HG03342 (cell line): ENCODE measurements at regions not wholly inside any gene's neighbourhood (a gene's known extent, or its start where the extent isn't known, plus 50 kb on each side); places are given as distances from the start of the nearest gene placed in this dataset.

Experiments
- ATAC-seq: cut with Tn5 transposase; IDR thresholded peaks from one replicate; pipeline ENCODE4 v1.9.1; 2021; ENCODE audit warnings: mild to moderate bottlenecking, moderate library complexity; ENCODE audit not compliant: unreplicated experiment

DNA sequence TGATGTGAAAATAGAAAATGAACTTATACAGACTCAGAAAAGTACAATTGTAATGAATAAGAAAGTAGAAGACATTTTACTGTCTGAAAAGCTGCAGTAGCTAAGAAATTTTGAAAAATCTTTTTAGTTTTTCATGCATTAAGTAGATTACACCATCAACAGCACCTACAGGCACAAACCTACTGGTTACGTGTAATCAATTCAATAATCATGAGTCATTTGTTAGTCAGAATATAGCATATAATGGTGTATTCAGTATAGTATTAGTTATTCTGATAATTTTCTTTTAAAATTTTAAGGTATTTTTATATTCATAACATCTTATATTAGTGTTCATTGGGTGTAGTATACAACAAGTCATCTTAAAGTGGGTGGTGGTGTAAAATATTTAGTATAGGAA is 550.5 kb upstream of the GBE1 start:
- ATAC-seq, result no peak

DNA sequence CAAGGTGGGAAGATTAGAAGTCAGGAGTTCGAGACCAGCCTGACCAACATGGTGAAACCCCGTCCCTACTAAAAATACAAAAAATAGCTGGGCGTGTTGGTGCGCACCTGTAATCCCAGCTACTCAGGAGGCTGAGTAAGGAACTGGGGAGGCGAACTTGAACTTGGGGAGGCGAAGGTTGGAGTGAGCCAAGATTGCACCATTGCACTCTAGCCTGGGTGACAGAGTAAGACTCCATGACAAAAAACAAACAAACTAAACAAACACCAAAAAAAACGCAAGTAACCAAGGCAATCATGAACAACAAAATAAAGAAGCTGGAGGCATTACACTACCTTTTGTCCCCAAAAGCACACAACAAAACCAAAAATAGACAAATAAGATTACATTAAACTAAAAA is 547.3 kb upstream of the GBE1 start:
- no peak for ATAC-seq

DNA sequence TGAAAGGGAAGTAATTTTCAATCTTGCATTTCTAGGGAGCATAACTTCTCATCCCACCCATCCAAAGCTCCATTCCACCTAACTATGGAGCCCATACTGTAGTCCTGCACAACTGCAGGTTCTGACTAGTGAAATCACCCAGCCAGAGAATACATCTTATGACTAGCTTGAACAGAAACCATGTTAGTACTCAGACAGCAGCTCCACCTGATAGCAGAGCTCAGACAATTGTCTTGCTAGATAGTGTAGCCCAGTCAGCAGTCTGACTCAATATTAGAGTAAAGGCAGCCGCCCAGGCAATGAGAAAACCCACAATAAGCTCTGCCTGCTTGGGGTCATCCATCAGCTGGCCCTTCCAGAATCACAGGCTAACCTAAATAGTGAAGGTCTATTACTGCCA is 544.7 kb upstream of the GBE1 start:
- ATAC-seq, result no peak

DNA sequence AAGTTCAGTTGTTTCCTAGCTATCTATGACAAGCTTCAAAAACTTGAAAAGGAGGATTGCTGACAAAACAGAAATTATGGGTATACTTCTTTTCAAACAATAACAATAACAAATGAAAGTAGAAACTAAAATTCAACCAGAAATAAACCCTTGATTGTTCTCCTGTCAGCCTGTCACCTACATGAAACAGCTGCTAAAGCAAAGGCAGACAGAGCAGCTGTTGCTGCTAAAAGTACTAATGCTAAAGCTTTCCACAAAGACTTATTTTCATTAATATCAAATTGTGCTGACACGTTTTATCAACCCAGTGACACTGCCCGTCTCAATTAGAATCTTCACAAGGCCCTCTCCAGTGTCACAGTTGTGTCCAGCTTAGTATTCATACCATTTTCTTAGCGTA is 533.2 kb upstream of the GBE1 start:
- ATAC-seq, result peak; percentile 39

DNA sequence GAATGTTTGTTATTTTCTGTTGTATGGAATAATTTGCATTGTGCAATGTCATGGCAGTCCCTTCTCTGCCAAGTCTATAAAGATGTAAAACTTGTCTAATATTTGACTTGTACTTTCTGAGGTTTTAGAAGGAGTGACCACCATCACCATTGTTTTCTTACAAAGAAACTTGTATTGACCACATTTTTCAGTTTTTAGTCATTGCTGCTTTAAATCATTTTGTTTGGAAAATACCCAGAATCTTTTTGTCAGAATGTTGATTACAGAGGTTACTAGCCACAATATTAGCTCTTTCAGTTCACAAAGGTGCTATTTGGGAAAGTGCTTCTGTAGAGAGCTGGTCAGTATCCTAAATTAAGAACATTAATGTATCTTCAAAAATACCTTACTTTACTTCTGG is 532.4 kb upstream of the GBE1 start:
- peak; percentile 90 for ATAC-seq

DNA sequence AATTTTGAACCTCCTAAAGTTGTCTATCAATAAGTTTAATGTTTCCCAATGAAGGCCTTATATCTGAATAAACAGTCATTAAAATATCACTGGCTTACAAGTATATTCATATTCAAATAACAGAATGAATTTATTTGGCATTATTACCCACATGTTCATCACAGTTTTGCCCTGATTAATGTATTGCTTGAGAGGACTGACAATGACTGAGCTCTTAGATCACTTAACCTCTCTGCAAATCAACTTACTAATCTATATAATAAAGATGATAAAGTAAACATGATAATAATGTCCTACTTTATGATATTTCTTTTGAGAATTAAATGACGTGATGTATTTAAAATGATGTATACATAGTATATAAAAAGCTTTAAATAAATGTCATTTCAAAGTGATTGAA is 532.0 kb upstream of the GBE1 start:
- ATAC-seq, result no peak

DNA sequence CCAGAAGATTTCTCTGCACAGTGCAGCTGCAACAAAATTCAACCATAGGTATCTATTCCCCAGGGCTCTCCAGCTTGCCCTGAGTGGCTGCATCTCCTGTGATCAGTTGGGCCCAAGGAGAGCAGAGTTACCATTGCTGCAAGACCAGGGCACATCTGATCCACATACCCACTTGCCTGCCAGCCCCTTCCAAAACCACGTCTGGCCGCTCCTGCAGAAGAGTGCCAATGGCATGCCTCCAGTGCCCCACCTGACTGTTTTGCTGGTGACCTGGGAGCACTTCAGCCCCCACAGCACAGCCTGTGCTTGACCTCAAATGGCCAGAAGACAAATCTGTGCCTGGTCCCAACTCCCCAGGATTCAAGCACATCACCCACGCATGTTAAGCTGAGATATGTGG is 526.1 kb upstream of the GBE1 start:
- no peak for ATAC-seq

DNA sequence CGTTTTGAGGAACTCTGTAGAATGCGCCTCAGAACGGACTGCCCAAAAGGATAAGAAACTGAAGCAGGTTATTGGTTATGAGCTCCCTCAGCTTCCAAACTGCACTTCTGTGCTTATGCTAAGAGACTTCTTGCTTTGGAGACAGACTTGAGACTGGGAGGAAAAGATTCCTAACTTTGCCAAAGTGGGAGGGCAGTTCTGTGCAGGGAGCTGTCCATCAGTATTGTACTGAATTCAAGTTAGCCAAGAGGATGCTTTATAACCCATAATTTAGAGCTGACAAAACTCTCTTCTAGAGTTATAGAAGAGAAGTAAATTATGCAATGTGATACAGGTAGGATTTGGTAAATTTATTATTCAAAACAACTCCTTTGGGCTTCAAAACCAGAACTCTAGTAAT is 519.8 kb upstream of the GBE1 start:
- ATAC-seq, result no peak

DNA sequence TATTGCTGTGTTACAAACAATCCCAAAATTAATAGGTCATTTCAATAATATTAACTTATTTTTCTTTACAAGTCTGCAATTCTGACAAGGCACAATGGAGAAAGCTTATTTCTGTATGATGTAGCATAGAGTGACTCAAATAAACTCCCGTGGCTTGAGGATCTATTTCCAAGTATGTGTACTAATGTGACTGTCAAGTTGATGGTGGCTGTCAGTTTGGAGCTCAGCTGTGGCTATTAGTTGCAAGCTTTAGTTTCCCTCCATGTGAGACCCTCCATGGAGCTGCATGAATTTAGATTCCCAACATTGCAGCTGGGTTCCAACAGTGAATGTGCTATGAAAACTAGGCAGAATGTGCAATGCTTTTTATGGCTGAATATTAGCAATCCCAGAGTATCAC is 515.5 kb upstream of the GBE1 start:
- no peak for ATAC-seq

DNA sequence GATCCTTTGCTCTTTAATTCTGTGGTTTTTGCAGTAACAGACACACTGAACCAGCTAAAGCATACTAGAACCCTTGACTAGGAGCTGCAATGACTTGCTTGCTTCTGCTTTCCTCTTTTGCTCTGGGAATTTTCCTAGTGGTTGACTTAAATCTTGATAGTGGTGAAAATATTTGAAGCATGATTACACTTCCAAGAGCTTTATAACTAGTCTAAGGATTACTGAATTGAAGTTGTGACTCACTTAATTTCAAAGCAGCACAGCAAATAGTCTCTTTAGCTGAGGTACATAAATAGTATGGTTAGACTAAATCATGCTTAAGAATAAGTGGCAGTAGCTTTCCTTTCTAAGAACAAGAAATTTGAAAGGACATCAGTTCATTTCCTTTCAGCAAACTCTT is 513.5 kb upstream of the GBE1 start:
- ATAC-seq, result no peak

DNA sequence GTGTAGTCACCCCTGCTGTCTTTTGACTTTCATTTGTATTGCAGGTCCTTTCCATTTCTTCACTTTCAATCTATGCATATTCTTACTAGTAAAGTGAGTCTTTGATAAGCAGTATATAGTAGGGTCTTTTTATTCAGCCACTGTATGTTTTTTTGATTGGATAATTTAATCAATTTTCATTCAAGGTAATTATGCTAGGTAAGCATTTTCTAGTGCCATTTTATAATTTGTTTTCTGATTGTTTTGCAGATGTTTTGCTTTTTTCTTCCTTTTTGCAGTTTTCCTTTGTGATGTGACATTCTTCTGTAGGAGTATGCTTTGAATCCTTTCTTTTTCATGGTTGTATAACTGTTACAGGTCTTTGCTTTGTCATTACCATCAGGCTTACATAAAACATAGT is 504.3 kb upstream of the GBE1 start:
- ATAC-seq, result no peak

DNA sequence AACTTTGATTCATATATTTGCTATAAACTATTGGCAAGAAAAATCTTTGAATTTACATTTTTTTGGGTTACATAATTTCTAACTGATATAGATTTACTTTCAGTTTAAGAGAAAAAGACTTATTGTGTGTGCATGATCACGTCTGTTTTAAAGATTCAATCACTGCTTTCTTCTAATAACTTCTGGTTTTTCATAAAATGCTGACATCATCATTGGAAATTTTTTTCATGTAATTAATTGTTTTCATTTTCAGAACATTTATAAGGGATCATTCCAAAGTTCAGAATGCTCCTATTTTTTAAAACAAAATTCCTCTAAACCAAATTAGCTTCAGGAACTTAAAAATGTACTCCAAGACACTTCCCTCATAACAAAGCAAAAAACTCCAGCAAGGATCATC is 500.7 kb upstream of the GBE1 start:
- ATAC-seq, result no peak

DNA sequence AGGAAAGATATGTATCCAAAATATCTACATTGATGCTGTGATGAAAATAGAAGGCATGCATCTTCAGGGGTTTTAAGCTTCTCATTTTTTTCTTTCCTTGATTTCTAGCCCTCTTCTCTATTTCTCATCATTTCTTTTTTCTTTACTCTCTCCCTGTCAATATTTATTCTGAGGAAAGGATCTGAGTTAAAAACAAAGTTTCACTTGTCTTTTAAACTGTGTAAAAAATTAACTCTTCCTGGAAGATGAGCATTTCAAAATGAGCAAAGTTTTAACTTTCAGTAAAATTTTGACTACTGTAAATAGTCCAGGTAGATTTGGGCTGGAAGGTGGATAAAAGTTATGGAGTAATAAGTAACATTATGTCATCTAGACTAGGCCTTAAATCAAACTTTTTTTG is 500.2 kb upstream of the GBE1 start:
- ATAC-seq, result no peak

DNA sequence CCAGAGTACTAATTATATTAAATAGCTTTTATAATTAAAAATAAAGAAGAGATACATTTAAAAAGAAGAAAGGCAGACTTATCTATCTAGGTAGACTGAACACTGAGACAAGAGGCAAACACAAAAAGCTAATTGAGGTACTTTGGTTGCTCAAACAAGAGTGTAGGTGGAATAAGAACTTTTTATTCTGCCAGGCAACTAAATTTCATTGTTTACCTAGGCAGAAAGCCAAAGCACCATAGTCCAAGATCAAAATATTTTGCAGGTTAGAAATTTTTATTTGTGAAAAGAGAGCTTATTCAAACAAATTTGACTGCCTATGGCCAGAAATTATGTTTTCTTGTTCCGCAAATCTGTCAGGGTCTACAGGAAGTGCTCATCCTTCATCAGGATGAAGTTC is 499.6 kb upstream of the GBE1 start:
- no peak for ATAC-seq

DNA sequence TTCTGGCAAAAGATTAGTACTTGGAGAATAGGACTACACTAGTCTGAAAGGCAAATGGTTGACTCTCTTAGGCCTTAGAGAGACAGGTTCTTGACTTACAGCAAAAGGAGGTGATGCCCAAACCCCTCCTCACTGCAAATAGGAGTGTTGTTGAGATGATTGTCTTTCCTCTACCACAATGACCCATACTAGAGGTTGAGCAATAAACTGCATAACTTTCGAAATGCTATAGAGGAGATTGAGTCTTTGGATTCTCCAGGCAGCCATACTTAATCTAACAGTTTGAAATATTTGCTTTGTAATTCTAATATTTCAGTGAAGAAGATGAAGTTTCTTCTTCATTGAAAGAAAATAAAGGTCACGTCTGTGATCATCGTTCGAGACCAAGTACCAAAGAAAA is 498.5 kb upstream of the GBE1 start:
- no peak for ATAC-seq

DNA sequence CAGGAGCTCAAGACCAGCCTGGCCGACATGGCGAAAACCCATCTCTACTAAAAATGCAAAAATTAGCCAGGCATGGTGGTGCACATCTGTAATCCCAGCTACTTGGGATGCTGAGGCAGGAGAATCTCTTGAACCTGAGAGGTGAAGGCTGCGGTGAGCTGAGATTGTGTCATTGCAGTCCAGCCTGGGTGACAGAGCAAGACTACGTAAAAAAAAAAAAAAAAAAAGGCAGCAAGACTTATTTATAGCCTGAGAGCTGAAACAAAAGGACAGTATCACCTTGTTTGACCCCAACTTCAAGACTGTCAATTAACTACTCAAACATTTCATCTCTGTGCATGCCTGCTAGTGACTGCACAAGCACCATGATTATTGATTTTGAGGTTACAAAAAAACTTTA is 478.9 kb upstream of the GBE1 start:
- ATAC-seq, result no peak

DNA sequence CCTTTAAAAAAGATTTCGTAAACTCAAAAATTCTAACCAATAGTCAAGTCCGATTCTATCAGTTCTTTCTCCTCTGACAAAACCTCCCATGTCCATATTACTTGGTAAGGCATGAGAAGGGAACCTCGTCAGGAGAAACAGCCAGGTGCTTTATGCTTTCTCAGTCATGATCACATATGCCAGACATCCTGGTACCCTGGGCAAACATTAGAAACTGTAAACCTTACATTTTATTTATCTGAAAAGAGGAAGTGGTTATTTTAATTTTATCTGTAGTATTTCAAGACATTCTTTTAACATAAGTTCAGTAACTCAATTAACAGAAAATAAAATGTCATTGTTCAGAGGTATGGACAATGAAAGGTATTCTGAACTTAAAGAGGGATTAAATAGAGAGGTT is 474.8 kb upstream of the GBE1 start:
- ATAC-seq, result no peak

DNA sequence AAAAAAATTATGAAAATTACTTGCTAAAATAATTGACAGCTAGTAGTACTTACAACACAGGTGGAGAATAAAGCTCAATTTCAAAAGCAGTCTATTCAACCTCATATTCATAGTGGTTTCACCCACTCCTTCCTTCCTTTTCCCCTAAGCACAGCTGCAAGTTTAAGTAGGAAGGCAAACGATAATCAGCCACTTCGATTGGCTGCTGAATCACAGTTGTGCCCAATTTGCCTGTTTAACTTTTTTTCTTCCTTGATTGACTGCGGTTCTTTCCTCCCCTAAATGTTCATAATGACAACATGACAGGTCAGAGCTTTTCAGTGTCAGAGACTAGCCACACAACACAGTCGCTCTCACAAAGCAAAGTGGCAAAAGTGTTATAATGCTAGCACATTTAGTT is 468.0 kb upstream of the GBE1 start:
- ATAC-seq, result peak; percentile 66

DNA sequence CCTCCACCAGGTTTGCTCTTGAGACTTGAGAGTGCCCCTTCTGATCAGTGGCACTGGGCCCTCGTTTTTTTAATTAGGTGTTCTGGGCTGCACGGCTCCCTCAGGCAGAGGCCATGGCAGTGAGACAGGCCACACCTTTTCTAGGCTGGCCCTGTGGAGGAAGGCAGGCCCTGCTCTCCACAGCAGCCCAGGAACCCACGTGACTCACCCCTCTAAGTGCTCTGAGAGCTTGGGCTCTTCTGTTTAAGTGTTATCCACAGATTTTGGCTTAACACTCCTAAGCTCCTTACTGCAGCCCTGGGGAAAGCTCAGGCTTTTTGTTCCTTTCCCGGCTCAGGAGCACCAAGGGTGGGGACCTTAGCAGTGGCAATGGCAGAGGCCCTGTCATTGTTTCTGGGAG is 463.2 kb upstream of the GBE1 start:
- no peak for ATAC-seq

DNA sequence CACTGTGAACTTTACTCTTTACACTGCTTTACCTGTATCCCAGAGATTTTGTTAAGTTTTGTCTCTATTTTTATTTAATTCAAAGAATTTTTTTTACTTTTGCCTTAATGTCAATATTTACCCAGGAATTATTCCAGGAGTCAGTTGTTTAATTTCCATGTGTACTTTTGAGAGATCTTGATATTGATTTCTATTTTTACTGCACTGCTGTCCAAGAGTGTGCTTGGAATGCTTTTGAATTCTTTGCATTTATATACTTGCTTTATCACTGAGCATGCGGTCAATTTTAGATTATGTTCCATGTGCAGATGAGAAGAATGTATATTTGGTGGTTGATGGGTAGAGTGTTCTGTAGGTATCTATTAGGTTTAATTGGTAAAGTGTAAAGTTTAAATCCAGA is 461.0 kb upstream of the GBE1 start:
- ATAC-seq, result no peak

DNA sequence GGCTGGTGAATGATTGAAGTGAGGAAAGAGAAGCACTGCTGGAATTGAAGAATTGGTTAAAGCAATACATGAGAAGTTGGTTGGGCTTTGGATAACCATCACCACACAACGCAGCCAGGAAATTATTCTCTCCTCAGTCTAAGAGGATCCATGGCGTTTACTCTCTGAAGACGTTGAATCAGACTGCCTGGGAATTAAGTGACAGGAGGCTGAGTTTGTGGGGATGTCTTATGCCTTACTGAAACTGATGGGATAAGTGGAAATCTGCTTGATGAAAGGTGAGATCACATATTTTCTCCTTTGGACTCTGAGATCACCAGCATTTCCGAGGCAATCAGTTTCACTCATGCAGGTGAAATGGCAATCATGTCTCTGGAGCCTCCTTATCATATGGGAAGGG is 456.1 kb upstream of the GBE1 start:
- ATAC-seq, result no peak

DNA sequence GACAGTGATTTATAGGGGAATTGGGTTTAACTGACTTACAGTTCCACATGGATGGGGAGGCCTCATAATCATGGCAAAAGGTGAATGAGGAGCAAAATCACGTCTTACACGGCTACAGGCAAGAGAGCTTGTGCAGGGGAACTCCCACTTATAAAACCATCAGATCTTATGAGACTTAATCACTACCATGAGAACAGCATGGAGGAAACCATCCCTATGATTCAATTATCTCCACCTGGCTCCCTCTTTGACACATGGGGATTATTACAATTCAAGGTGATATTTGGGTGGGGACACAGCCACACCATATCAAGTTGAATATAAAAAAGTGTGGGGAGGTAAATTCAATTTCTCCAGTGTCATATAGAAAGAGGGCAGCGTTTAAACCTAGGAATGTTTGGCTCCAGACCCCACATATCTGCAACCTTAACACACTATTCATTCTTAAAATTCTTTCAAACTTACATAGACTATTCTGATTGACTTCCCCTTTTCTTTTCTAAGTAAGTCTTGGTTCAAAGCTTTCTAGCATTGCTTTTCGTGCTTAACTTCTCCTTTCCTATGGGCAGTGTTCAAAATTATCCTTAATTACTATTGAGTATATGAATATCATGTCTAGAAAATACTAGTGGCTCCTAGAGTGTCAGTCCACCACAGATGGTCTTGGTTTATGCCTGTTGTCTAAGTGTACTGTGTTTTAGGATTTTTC is 446.7 kb upstream of the GBE1 start:
- ATAC-seq, result no peak

DNA sequence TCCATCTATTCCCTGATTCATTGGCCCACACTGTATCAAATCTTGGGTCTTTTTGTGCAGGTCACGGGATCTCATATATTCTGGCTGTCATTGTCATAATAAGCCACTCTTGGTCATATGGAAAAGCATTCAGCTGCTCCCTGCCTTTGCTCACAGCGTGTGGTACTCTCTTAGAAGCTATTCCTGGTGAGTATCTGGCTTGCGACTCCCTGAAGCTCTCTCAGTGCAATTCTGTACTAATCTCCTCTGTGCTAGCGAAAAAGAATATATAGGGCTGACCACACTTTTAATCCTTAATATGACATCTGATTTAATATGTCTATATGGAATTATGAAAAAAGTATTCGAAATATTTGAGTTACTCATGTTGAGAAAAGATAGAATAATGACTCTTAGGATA is 440.8 kb upstream of the GBE1 start:
- ATAC-seq, result no peak

DNA sequence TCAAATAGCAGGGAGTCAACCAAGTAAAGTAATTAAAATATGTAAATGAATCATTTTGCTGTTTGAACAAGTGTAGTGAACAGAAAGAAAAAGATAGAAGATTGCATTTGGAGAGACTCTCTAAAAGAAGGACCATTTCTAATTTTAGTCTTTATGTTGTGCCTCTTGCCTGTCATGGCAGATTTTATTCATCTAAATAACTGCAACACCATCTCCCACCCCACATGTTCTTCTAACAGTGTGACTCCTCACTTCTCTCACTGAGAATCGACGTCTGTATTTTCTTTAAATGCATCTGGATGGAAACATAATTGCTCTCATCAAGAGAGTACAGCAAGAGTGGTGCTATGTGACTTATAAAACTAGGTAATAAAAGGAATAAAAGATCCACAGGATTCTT is 439.9 kb upstream of the GBE1 start:
- ATAC-seq, result no peak
